ENCODE measurements at regions not wholly inside any gene's neighbourhood (a gene's known extent, or its start where the extent isn't known, plus 50 kb on each side); places are given as distances from the start of the nearest gene placed in this dataset.

- no peaks in the 10 kb centered on the region for H3K4me1 ChIP-seq
- WGBS, 2 donors (ENCODE audit: low coverage in 1 of 2): 100% methylated on average over 1 of the region's 1 CpG
- TF ChIP-seq EP300 (IDR thresholded peaks at IDR 0.05): no peak
- TF ChIP-seq CTCF (IDR thresholded peaks at IDR 0.05): no peak
- TF ChIP-seq POLR2A (IDR thresholded peaks at IDR 0.05): no peak
- TF ChIP-seq POLR2AphosphoS5 (IDR thresholded peaks at IDR 0.05): no peak
- H3K36me3 ChIP-seq: no peaks in the 10 kb centered on the region
- no peaks in the 10 kb centered on the region for H3K27me3 ChIP-seq
- ATAC-seq: no peak
- no peak overlapping the region for H3K27ac ChIP-seq
- H3K9me3 ChIP-seq: no peaks in the 10 kb centered on the region
- H3K4me3 ChIP-seq: no peak overlapping the region
Measured at GRCh38 chr5:107773479-107773878, 102.7 kb upstream of the EFNA5 start.

- no peak for ATAC-seq
Measured at GRCh38 chr5:107772418-107773310, 101.9 kb upstream of the EFNA5 start.

GRCh38 chr5:107771926-107772325 is 101.2 kb upstream of the EFNA5 start:
- TF ChIP-seq CTCF (IDR thresholded peaks at IDR 0.05): no peak
- TF ChIP-seq EP300 (IDR thresholded peaks at IDR 0.05): no peak
- Histone ChIP-seq H3K4me1 (no peaks in the 10 kb centered on the region), H3K27ac (no peak overlapping the region), H3K9me3 (no peaks in the 10 kb centered on the region), H3K36me3 (no peaks in the 10 kb centered on the region), H3K4me3 (no peak overlapping the region), H3K27me3 (no peaks in the 10 kb centered on the region)
- no peak for ATAC-seq

More at GRCh38 chr5:107772418-107773310, 101.9 kb upstream of the EFNA5 start:
- 67 to 73% methylated on average over 5 to 11 of the region's 11 CpGs for WGBS, 2 donors (ENCODE audit: low coverage in 1 of 2)
- no peak overlapping the region for H3K27ac ChIP-seq
- H3K36me3 ChIP-seq: no peaks in the 10 kb centered on the region
- no peaks in the 10 kb centered on the region for H3K27me3 ChIP-seq
- TF ChIP-seq POLR2A (IDR thresholded peaks at IDR 0.05) (no peak), EP300 (IDR thresholded peaks at IDR 0.05) (no peak), CTCF (IDR thresholded peaks at IDR 0.05) (no peak), POLR2AphosphoS5 (IDR thresholded peaks at IDR 0.05) (no peak)
- no peaks in the 10 kb centered on the region for H3K4me1 ChIP-seq
- H3K4me3 ChIP-seq: no peak overlapping the region
- H3K9me3 ChIP-seq: no peaks in the 10 kb centered on the region

GRCh38 chr5:107770051-107770450 is 99.3 kb upstream of the EFNA5 start:
- Histone ChIP-seq H3K9me3 (no peaks in the 10 kb centered on the region), H3K27me3 (no peaks in the 10 kb centered on the region), H3K27ac (no peak overlapping the region), H3K4me1 (no peaks in the 10 kb centered on the region), H3K36me3 (no peaks in the 10 kb centered on the region), H3K4me3 (no peak overlapping the region)
- TF ChIP-seq POLR2AphosphoS5 (IDR thresholded peaks at IDR 0.05) (no peak), CTCF (IDR thresholded peaks at IDR 0.05) (no peak), EP300 (IDR thresholded peaks at IDR 0.05) (no peak), POLR2A (IDR thresholded peaks at IDR 0.05) (no peak)
- 44 to 83% methylated on average over 7 of the region's 7 CpGs for WGBS, 2 donors (ENCODE audit: low coverage in 1 of 2)
- no peak for ATAC-seq

- no peaks in the 10 kb centered on the region for H3K9me3 ChIP-seq
- no peaks in the 10 kb centered on the region for H3K27me3 ChIP-seq
- no peaks in the 10 kb centered on the region for H3K36me3 ChIP-seq
- H3K4me1 ChIP-seq: no peaks in the 10 kb centered on the region
- H3K27ac ChIP-seq: no peak overlapping the region
- no peak overlapping the region for H3K4me3 ChIP-seq
- no peak for TF ChIP-seq POLR2A (IDR thresholded peaks at IDR 0.05)
- TF ChIP-seq CTCF (IDR thresholded peaks at IDR 0.05): no peak
- no peak for TF ChIP-seq POLR2AphosphoS5 (IDR thresholded peaks at IDR 0.05)
- TF ChIP-seq EP300 (IDR thresholded peaks at IDR 0.05): no peak
- 72 to 86% methylated on average over 4 to 5 of the region's 5 CpGs for WGBS, 2 donors (ENCODE audit: low coverage in 1 of 2)
- no peak for ATAC-seq
Measured at GRCh38 chr5:107769519-107769918, 98.8 kb upstream of the EFNA5 start.
